BJ (cell line): ENCODE measurements at regions not wholly inside any gene's neighbourhood (a gene's known extent, or its start where the extent isn't known, plus 50 kb on each side); places are given as distances from the start of the nearest gene placed in this dataset.

Experiments used
- CTCF ChIA-PET: fragments of 350-600 bp; formaldehyde crosslinking; extraction: SDS; loops from one replicate; lab custom pipeline; 2021; ENCODE audit warnings: antibody characterized with exemption, inconsistent platforms; lab: Yijun Ruan, JAX
- POLR2A ChIA-PET: fragments of 300-600 bp; sonication (Branson Sonifier 250); formaldehyde crosslinking; extraction: SDS; loops from one replicate; lab custom pipeline; 2021; ENCODE audit warnings: antibody characterized with exemption; lab: Charles Lee
- DNase-seq: peaks from one replicate; pipeline ENCODE4 v3.0.0-alpha.2; 2011; ENCODE audit warnings: low read depth
- H3K27me3 ChIP-seq: 2 replicates; pipeline ENCODE4 v1.6.0; 2011; ENCODE audit warnings: low read length; ENCODE audit not compliant: control insufficient read depth, insufficient read depth
- H3K36me3 ChIP-seq: 2 replicates; pipeline ENCODE4 v1.5.1; 2011; ENCODE audit warnings: low read length; ENCODE audit not compliant: control insufficient read depth, insufficient read depth
- H3K4me3 ChIP-seq: 2 replicates; pipeline ENCODE4 v1.5.1; 2011; ENCODE audit warnings: low read depth, mild to moderate bottlenecking, control low read depth, low read length
- TF ChIP-seq, protein P1 (sequence below): IDR thresholded peaks from 2 replicates; pipeline ENCODE4 v1.5.1; 2011; ENCODE audit warnings: low read depth, mild to moderate bottlenecking, control low read depth, inconsistent platforms, low read length, moderate library complexity; ENCODE audit not compliant: insufficient read depth

DNA sequence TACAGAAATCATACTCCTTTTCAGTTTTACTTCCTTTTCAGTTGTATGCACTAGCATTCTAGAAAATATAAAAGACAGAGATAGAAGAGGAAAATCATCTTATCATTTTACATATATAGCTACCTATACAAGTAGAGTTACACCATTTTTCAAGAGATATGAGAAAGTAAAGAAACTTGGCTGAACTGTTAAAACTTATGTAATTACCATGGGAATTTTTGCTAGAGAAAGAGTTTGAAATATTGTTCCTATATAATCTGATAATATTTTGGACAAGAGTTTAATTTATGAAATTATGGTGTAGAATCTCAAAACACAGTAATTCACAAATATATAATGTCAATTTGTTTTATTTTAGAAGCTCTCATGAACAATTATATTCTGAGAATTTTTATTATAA lies 180.8 kb downstream of the PLPPR4 start:
- Histone ChIP-seq H3K4me3 (no peak overlapping the region), H3K36me3 (no peaks in the 10 kb centered on the region), H3K27me3 (no peaks in the 10 kb centered on the region)
- POLR2A ChIA-PET: interaction anchor here (0.6 to 1.4 kb wide), 3 partner anchors 20 to 1266 kb away, joined by 3 to 10 read pairs (median 4); no protein-coding TSS in a partner anchor
- DNase-seq: no peak
- TF ChIP-seq, protein P1, sequence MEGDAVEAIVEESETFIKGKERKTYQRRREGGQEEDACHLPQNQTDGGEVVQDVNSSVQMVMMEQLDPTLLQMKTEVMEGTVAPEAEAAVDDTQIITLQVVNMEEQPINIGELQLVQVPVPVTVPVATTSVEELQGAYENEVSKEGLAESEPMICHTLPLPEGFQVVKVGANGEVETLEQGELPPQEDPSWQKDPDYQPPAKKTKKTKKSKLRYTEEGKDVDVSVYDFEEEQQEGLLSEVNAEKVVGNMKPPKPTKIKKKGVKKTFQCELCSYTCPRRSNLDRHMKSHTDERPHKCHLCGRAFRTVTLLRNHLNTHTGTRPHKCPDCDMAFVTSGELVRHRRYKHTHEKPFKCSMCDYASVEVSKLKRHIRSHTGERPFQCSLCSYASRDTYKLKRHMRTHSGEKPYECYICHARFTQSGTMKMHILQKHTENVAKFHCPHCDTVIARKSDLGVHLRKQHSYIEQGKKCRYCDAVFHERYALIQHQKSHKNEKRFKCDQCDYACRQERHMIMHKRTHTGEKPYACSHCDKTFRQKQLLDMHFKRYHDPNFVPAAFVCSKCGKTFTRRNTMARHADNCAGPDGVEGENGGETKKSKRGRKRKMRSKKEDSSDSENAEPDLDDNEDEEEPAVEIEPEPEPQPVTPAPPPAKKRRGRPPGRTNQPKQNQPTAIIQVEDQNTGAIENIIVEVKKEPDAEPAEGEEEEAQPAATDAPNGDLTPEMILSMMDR: no peak
- CTCF ChIA-PET: interaction anchor here (1.0 to 2.3 kb wide), 2 partner anchors 13 to 20 kb away, joined by 4 to 8 read pairs; no protein-coding TSS in a partner anchor

DNA sequence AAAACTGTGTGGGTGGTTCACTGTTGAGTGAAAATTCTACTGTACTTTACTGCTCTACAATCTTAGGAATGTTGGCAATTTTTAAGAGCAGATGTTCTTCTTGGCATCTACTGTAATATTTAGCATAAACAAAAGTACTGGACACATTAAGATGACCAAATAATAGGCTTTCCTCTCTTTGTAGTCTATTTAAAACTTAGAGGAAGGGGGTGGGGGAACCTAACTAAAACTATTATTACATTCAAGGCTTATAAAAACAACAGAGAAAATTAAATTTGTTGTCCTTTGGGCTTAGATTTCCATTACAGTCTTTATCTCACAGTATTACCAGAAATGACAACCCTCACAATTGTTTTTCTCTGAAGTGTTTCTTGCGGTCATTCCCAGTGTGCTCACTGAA lies 181.2 kb downstream of the PLPPR4 start:
- no peaks in the 10 kb centered on the region for H3K27me3 ChIP-seq
- TF ChIP-seq, protein P1: no peak
- ChIA-PET POLR2A (interaction anchor here (0.6 to 1.4 kb wide), 4 partner anchors 12 to 1266 kb away, joined by 3 to 10 read pairs (median 4); no protein-coding TSS in a partner anchor), CTCF (interaction anchor here (0.5 to 2.3 kb wide), 3 partner anchors 12 to 20 kb away, joined by 3 to 8 read pairs (median 4); no protein-coding TSS in a partner anchor)
- H3K36me3 ChIP-seq: no peaks in the 10 kb centered on the region
- peak; percentile 87 for DNase-seq
- H3K4me3 ChIP-seq: no peak overlapping the region

GRCh38 chr1:99447721-99448120 lies 183.4 kb downstream of the PLPPR4 start:
- Histone ChIP-seq H3K4me3 (no peak overlapping the region), H3K27me3 (no peaks in the 10 kb centered on the region), H3K36me3 (no peaks in the 10 kb centered on the region)
- TF ChIP-seq, protein P1: no peak
- DNase-seq: no peak
- ChIA-PET CTCF (interaction anchor here (1.0 to 1.1 kb wide), 2 partner anchors 10 to 14 kb away, joined by 3 read pairs; no protein-coding TSS in a partner anchor), POLR2A (no interaction called here)

GRCh38 chr1:99455760-99456159 lies 190.2 kb upstream of the PALMD start:
- H3K36me3 ChIP-seq: no peaks in the 10 kb centered on the region
- no peaks in the 10 kb centered on the region for H3K27me3 ChIP-seq
- POLR2A ChIA-PET: no interaction called here
- CTCF ChIA-PET: no interaction called here
- DNase-seq: no peak
- TF ChIP-seq, protein P1: no peak
- H3K4me3 ChIP-seq: no peak overlapping the region

- DNase-seq: no peak
- TF ChIP-seq, protein P1: no peak
- no peak overlapping the region for H3K4me3 ChIP-seq
- no peaks in the 10 kb centered on the region for H3K36me3 ChIP-seq
- CTCF ChIA-PET: no interaction called here
- POLR2A ChIA-PET: no interaction called here
- no peaks in the 10 kb centered on the region for H3K27me3 ChIP-seq
These were observed 189.4 kb upstream of the PALMD start for GRCh38 chr1:99456536-99456935.
